GM18873 (cell line): ENCODE measurements at regions not wholly inside any gene's neighbourhood (a gene's known extent, or its start where the extent isn't known, plus 50 kb on each side); places are given as distances from the start of the nearest gene placed in this dataset.

Source experiments
- ATAC-seq: cut with Tn5 transposase; IDR thresholded peaks from one replicate; pipeline ENCODE4 v1.9.1; 2021; ENCODE audit warnings: mild to moderate bottlenecking, moderate library complexity, moderate number of reproducible peaks; ENCODE audit not compliant: unreplicated experiment, low FRiP score

- no peak for ATAC-seq
These were observed 74.8 kb upstream of the ADAM23 start for GRCh38 chr2:206368484-206368883.

DNA sequence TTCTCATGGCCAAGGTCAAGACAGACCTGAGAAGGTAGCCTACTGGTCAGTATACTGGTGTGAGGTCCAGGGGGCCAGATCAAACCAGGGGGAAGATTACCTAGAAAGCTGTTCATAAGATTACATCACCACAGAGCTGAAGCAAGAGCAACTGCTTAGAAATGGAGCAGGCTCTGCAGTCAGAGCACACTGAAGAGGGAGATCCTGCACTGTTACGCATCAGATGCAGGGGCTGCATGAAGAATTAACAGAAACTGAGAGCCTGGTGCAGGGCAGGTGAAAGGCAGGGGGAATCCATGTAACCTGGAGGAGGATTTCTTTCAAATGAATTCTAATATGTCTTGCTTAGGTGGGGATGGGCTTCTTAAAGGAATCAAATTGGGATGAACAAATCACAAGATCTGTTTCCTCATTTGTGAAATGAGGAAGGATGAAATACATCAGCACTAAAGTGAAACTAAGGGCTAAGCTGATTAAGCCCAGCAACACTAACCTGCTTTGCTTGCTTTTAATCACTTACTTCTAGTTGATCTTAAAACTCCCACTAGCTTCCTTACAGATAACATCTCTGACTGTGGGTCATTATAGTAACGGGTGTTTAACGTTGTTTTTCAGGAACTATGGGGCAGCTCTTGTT is 74.3 kb upstream of the ADAM23 start:
- ATAC-seq = no peak

GRCh38 chr2:206375956-206376355 is 67.4 kb upstream of the ADAM23 start:
- ATAC-seq = no peak

GRCh38 chr2:206378835-206379234 is 64.5 kb upstream of the ADAM23 start:
- ATAC-seq = no peak

- ATAC-seq = no peak
These were observed 64.1 kb upstream of the ADAM23 start for GRCh38 chr2:206379266-206379665.

GRCh38 chr2:206379886-206380285 is 63.4 kb upstream of the ADAM23 start:
- ATAC-seq = no peak

DNA sequence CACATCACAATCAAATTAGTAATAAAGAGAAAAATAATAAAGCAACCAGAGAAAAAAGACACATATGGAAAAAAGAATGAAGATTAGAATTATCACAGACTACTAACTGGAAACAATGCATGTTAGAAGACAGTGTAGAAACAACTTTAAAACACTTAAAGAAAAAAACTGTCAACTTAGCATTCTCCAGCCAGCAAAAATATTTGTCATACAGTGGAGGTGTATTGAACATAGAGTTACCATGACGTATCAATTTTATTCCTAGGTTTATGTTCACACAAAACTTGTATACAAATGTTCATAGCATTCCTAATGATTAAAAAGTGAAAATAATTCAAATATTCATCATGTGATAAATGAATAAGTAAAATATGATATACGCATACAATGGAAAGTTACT is 61.5 kb upstream of the ADAM23 start:
- ATAC-seq = no peak

DNA sequence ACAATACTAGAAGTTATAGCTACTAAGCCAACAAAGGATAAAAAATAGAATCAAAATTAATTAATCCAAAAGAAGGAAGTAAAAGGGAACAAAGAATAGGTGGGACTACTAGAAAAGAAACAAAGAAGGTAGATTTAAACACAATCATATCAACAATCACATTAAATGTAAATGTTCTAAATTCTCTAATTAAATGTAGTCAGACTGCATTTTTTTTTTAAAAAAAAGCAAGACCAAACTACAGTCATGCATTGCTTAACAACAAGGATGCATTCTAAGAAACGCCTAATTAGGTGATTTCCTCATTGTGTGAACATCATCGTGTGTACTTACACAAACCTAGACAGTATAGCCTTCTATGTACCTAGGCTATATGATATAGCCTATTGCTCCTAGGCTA is 59.7 kb upstream of the ADAM23 start:
- no peak for ATAC-seq

GRCh38 chr2:206387808-206388207 is 55.5 kb upstream of the ADAM23 start:
- no peak for ATAC-seq

DNA sequence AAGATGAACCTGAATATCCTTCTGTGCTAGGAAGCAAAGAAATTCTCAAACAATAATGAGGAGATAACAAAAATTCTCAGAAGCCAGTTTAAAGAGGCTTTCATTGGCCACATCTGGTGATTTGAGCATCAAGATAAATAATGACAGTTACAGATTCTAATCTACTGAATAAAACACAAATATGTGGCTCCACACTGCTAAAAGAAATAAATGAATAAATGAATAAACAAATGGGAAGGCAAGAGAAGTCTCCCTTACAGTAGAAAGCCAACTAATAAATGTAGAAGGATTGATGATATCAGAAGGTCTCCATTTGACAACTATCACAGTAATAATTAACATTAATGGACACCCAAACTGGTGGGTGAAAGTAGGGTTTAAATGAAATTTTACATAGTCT is 54.6 kb upstream of the ADAM23 start:
- ATAC-seq = no peak

- ATAC-seq = no peak
These were observed 54.2 kb upstream of the ADAM23 start for GRCh38 chr2:206389164-206389563.

DNA sequence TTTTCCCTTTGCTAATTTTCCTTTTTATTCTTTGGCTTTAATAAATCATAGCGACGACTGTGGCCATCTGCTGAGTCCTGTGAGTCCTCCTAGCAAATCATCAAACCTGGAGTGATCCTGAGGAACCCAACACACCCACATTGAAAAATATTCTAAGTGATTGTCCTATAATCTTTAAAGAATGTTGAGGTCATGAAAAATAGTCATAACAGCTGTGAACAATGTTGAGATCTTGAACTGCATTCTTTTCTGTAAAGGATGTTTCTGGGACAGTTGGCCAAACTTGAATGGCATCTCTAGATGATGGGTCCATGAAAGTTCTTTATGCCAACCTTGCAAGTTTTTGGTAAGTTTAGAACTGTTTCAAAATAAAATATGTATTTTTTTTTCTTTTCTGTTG is 53.2 kb upstream of the ADAM23 start:
- ATAC-seq = no peak

DNA sequence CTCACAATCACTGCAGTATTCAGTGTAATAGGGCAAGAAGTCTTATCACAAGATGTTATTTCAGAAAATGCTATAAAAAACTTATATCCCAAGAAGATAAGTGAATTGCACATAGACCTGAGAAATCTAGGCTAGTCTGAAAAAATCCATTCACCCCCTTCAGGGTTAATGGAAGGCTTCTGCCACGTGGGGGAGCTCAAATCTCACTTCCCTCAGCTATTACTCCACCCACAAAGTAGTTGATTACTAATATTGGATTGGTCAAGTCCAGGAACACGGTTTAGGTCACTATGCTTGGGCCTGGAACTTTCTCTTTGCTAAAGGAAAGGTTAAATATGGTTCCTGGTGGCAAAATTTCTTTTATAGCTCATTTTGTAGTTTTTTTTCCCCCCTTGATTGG is 51.2 kb upstream of the ADAM23 start:
- peak; percentile 90 for ATAC-seq
